SK-N-SH treated with all-trans-retinoic acid at 6 μM for 48 hours (cell line): ENCODE measurements at regions not wholly inside any gene's neighbourhood (a gene's known extent, or its start where the extent isn't known, plus 50 kb on each side); places are given as distances from the start of the nearest gene placed in this dataset.

Experiments
- ESRRG ChIP-seq: fragments of 250-450 bp; sonication (Bioruptor Pico); IDR thresholded peaks from 2 replicates; pipeline ENCODE4 v1.6.1; 2021; ENCODE audit warnings: mild to moderate bottlenecking
- GLIS3 ChIP-seq: fragments of 250-450 bp; sonication (Bioruptor Pico); IDR thresholded peaks from 2 replicates; pipeline ENCODE4 v1.5.0; 2020; ENCODE audit warnings: mild to moderate bottlenecking, moderate library complexity
- ISL1 ChIP-seq: fragments of 250-450 bp; sonication (Bioruptor Pico); IDR thresholded peaks from 2 replicates; pipeline ENCODE4 v2.1.2; 2022; ENCODE audit warnings: mild to moderate bottlenecking, moderate library complexity
- TCF4 ChIP-seq: fragments of 250-450 bp; sonication (Bioruptor Pico); IDR thresholded peaks from 2 replicates; pipeline ENCODE4 v1.8.0; 2021; ENCODE audit warnings: mild to moderate bottlenecking, moderate library complexity, borderline replicate concordance
- ZFP3 ChIP-seq: fragments of 250-450 bp; sonication (Bioruptor Pico); IDR thresholded peaks from 2 replicates; pipeline ENCODE4 v1.5.0; 2020; ENCODE audit warnings: mild to moderate bottlenecking, moderate library complexity
- ZFP30 ChIP-seq: fragments of 450-650 bp; formaldehyde crosslinking; IDR thresholded peaks from 2 replicates; pipeline ENCODE4 v1.5.0; 2022; ENCODE audit warnings: mild to moderate bottlenecking, moderate library complexity
- ZNF565 ChIP-seq: fragments of 450-650 bp; formaldehyde crosslinking; conservative IDR thresholded peaks from 2 replicates; pipeline ENCODE4 v1.5.0; 2020; ENCODE audit warnings: low read depth, mild to moderate bottlenecking, moderate library complexity
- TF ChIP-seq, protein P1 (sequence below): fragments of 250-450 bp; sonication (Bioruptor Pico); IDR thresholded peaks from 2 replicates; pipeline ENCODE4 v1.5.0; 2020; ENCODE audit warnings: mild to moderate bottlenecking, moderate library complexity
- TF ChIP-seq, protein P2 (sequence below): fragments of 250-450 bp; sonication (Bioruptor Pico); IDR thresholded peaks from 2 replicates; pipeline ENCODE4 v1.8.0; 2021; ENCODE audit warnings: low read depth, mild to moderate bottlenecking, moderate library complexity, borderline replicate concordance
- TF ChIP-seq, protein P3 (sequence below): fragments of 250-450 bp; sonication (Bioruptor Pico); IDR thresholded peaks from 2 replicates; pipeline ENCODE4 v1.8.0; 2020; ENCODE audit warnings: mild to moderate bottlenecking, moderate library complexity, borderline replicate concordance

DNA sequence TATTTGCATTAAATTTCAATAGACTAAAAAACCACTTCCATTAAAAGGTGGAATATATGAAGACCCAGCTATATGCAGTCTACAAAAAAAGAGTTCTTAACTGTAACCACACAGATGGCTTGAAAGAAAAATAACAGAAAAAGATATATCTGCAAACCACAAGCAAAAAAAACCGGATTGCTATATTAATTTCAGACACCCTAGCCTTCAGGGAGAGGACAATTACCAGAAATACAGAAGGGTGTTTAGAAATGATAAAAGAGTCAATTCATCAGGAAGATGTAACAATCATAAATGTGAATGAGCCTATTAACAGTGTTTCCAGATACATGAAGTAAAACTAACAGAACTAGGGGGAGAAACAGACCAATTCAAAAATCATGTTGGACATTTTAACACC, 56.9 kb upstream of the SMIM23 start:
- TF ChIP-seq ZFP30 (CRISPR knock-in tag): no peak
- TF ChIP-seq, protein P1, sequence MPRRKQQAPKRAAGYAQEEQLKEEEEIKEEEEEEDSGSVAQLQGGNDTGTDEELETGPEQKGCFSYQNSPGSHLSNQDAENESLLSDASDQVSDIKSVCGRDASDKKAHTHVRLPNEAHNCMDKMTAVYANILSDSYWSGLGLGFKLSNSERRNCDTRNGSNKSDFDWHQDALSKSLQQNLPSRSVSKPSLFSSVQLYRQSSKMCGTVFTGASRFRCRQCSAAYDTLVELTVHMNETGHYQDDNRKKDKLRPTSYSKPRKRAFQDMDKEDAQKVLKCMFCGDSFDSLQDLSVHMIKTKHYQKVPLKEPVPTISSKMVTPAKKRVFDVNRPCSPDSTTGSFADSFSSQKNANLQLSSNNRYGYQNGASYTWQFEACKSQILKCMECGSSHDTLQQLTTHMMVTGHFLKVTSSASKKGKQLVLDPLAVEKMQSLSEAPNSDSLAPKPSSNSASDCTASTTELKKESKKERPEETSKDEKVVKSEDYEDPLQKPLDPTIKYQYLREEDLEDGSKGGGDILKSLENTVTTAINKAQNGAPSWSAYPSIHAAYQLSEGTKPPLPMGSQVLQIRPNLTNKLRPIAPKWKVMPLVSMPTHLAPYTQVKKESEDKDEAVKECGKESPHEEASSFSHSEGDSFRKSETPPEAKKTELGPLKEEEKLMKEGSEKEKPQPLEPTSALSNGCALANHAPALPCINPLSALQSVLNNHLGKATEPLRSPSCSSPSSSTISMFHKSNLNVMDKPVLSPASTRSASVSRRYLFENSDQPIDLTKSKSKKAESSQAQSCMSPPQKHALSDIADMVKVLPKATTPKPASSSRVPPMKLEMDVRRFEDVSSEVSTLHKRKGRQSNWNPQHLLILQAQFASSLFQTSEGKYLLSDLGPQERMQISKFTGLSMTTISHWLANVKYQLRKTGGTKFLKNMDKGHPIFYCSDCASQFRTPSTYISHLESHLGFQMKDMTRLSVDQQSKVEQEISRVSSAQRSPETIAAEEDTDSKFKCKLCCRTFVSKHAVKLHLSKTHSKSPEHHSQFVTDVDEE (CRISPR knock-in tag): no peak
- no peak for TF ChIP-seq TCF4 (CRISPR knock-in tag)
- TF ChIP-seq, protein P2, sequence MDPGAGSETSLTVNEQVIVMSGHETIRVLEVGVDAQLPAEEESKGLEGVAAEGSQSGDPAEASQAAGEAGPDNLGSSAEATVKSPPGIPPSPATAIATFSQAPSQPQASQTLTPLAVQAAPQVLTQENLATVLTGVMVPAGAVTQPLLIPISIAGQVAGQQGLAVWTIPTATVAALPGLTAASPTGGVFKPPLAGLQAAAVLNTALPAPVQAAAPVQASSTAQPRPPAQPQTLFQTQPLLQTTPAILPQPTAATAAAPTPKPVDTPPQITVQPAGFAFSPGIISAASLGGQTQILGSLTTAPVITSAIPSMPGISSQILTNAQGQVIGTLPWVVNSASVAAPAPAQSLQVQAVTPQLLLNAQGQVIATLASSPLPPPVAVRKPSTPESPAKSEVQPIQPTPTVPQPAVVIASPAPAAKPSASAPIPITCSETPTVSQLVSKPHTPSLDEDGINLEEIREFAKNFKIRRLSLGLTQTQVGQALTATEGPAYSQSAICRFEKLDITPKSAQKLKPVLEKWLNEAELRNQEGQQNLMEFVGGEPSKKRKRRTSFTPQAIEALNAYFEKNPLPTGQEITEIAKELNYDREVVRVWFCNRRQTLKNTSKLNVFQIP (CRISPR knock-in tag): no peak
- TF ChIP-seq, protein P3, sequence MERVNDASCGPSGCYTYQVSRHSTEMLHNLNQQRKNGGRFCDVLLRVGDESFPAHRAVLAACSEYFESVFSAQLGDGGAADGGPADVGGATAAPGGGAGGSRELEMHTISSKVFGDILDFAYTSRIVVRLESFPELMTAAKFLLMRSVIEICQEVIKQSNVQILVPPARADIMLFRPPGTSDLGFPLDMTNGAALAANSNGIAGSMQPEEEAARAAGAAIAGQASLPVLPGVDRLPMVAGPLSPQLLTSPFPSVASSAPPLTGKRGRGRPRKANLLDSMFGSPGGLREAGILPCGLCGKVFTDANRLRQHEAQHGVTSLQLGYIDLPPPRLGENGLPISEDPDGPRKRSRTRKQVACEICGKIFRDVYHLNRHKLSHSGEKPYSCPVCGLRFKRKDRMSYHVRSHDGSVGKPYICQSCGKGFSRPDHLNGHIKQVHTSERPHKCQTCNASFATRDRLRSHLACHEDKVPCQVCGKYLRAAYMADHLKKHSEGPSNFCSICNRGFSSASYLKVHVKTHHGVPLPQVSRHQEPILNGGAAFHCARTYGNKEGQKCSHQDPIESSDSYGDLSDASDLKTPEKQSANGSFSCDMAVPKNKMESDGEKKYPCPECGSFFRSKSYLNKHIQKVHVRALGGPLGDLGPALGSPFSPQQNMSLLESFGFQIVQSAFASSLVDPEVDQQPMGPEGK (CRISPR knock-in tag): no peak
- no peak for TF ChIP-seq ZNF565 (CRISPR knock-in tag)
- no peak for TF ChIP-seq ZFP3 (CRISPR knock-in tag)
- TF ChIP-seq GLIS3 (CRISPR knock-in tag): no peak
- TF ChIP-seq ISL1 (CRISPR knock-in tag): no peak
- TF ChIP-seq ESRRG (CRISPR knock-in tag): no peak
